H4 (cell line): ENCODE measurements at regions not wholly inside any gene's neighbourhood (a gene's known extent, or its start where the extent isn't known, plus 50 kb on each side); places are given as distances from the start of the nearest gene placed in this dataset.
A peak's percentile ranks its signal among the peaks of the same experiment; 100 is the strongest.
"Not testable (repeated sequence)": the region's sequence is repeated elsewhere in the genome, so short reads cannot be mapped to it uniquely, and the experiment has no call there.

Experiments
- DNase-seq: peaks from one replicate; pipeline ENCODE4 v3.0.0-alpha.2; 2015; ENCODE audit warnings: low spot score

- DNase-seq = no peak
These were observed 174.6 kb downstream of the ABCA8 start for GRCh38 chr17:68780596-68780995.

- no peak for DNase-seq
These were observed 176.5 kb downstream of the ABCA8 start for GRCh38 chr17:68778726-68779125.

GRCh38 chr17:68777856-68778694, 176.9 kb upstream of the FAM20A start:
- no peak for DNase-seq

GRCh38 chr17:68777243-68777855, 176.2 kb upstream of the FAM20A start:
- peak; percentile 55 for DNase-seq

GRCh38 chr17:68776451-68776850, 175.3 kb upstream of the FAM20A start:
- no peak for DNase-seq

GRCh38 chr17:68775969-68776368, 174.8 kb upstream of the FAM20A start:
- no peak for DNase-seq

GRCh38 chr17:68775318-68775717, 174.2 kb upstream of the FAM20A start:
- DNase-seq = no peak

- peak; percentile 77 for DNase-seq
These were observed 170.8 kb upstream of the FAM20A start for GRCh38 chr17:68771867-68772515.

- DNase-seq = no peak
These were observed 167.6 kb upstream of the FAM20A start for GRCh38 chr17:68768804-68769203.

GRCh38 chr17:68766640-68767039, 165.5 kb upstream of the FAM20A start:
- no peak for DNase-seq

- DNase-seq = no peak
These were observed 162.4 kb upstream of the FAM20A start for GRCh38 chr17:68763562-68763961.

GRCh38 chr17:68762911-68763310, 161.7 kb upstream of the FAM20A start:
- no peak for DNase-seq

- no peak for DNase-seq
These were observed 158.9 kb upstream of the FAM20A start for GRCh38 chr17:68760141-68760475.

GRCh38 chr17:68759343-68760140, 158.4 kb upstream of the FAM20A start:
- DNase-seq = peak; percentile 96

GRCh38 chr17:68759002-68759342, 157.8 kb upstream of the FAM20A start:
- no peak for DNase-seq

- DNase-seq = not testable (repeated sequence)
These were observed 156.9 kb upstream of the FAM20A start for GRCh38 chr17:68757866-68758757.

- DNase-seq = no peak
These were observed 153.0 kb upstream of the FAM20A start for GRCh38 chr17:68753985-68754769.

- no peak for DNase-seq
These were observed 149.0 kb upstream of the FAM20A start for GRCh38 chr17:68750208-68750562.

- DNase-seq = peak; percentile 81
These were observed 148.4 kb upstream of the FAM20A start for GRCh38 chr17:68749349-68750207.

- DNase-seq = no peak
These were observed 147.2 kb upstream of the FAM20A start for GRCh38 chr17:68748381-68748780.
